ENCODE measurements at regions not wholly inside any gene's neighbourhood (a gene's known extent, or its start where the extent isn't known, plus 50 kb on each side); places are given as distances from the start of the nearest gene placed in this dataset. TPM values are rescaled to one million over a fixed set of nuclear protein-coding genes. Genes with fewer than 3 reads are reported as not detected.
"Not testable (repeated sequence)": the region's sequence is repeated elsewhere in the genome, so short reads cannot be mapped to it uniquely, and the experiment has no call there.

DNA sequence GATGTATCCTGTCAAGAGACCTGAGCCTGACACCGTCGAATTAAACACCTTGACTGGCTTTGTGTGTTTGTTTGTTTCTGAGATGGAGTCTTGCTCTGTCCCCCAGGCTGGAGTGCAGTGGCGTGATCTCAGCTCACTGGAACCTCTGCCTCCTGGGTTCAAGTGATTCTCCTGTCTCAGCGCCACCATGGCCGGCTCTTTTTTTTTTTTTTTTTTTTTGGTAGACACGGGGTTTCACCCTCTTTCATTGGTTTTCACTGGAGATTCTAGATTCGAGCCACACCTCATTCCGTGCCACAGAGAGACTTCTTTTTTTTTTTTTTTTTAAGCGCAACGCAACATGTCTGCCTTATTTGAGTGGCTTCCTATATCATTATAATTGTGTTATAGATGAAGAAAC, 2054.7 kb upstream of the TPTE start:
- H3K4me1 Mint-ChIP-seq; H3K27me3 ChIP-seq (ENCODE audit: control insufficient read depth in 2 of 2, insufficient read depth in 2 of 2, low read length in 2 of 2); H3K9me3 Mint-ChIP-seq; H3K27ac ChIP-seq (ENCODE audit: low read depth in 1 of 2, low read length in 2 of 2); H3K4me3 ChIP-seq (replicated peaks in 1 of 3; ENCODE audit: low read depth in 2 of 3, low read length in 3 of 3); H3K9me3 ChIP-seq (replicated peaks in 1 of 2; ENCODE audit: control insufficient read depth in 1 of 2, insufficient read depth in 1 of 2, low read length in 2 of 2); H3K4me3 Mint-ChIP-seq; H3K79me2 ChIP-seq (ENCODE audit: insufficient read depth, low read length); H3K27ac Mint-ChIP-seq; H3K4me1 ChIP-seq (ENCODE audit: control insufficient read depth in 1 of 2, insufficient read depth in 2 of 2, low read length in 2 of 2); H3K27me3 Mint-ChIP-seq (ENCODE audit: low read depth in 3 of 3); DNase-seq; H3K36me3 Mint-ChIP-seq; H3K9ac ChIP-seq (ENCODE audit: insufficient read depth, low read length, poor library complexity, severe bottlenecking); intact Hi-C loops (cut with micrococcal nuclease); H3K4me2 ChIP-seq (replicated peaks; ENCODE audit: extremely low read depth, low read length, poor library complexity, severe bottlenecking); H3K36me3 ChIP-seq (replicated peaks in 1 of 2; ENCODE audit: control insufficient read depth in 1 of 2, insufficient read depth in 2 of 2, low read length in 2 of 2); H2AFZ ChIP-seq (ENCODE audit: insufficient read depth, low read depth, low read length, poor library complexity, severe bottlenecking); H4K20me1 ChIP-seq (ENCODE audit: insufficient read depth, low read length): not testable (repeated sequence)
- no CpG with 5 or more reads among the region's 10 CpGs for WGBS (ENCODE audit: insufficient coverage)

Small RNA genes lying in the stretch of these regions (small RNA-seq; reads per million reads assigned to genes)
- gene MIR6724-3 (ENCODE audit: insufficient read length, low read depth) (not detected), gene MIR6724-4 (ENCODE audit: insufficient read length, low read depth) (not detected), gene RF01518 (ENCODE audit: insufficient read length, low read depth) (not detected), gene RNA5-8SN2 (ENCODE audit: insufficient read length, low read depth) (not detected)
